ENCODE measurements at regions not wholly inside any gene's neighbourhood (a gene's known extent, or its start where the extent isn't known, plus 50 kb on each side); places are given as distances from the start of the nearest gene placed in this dataset.

DNA sequence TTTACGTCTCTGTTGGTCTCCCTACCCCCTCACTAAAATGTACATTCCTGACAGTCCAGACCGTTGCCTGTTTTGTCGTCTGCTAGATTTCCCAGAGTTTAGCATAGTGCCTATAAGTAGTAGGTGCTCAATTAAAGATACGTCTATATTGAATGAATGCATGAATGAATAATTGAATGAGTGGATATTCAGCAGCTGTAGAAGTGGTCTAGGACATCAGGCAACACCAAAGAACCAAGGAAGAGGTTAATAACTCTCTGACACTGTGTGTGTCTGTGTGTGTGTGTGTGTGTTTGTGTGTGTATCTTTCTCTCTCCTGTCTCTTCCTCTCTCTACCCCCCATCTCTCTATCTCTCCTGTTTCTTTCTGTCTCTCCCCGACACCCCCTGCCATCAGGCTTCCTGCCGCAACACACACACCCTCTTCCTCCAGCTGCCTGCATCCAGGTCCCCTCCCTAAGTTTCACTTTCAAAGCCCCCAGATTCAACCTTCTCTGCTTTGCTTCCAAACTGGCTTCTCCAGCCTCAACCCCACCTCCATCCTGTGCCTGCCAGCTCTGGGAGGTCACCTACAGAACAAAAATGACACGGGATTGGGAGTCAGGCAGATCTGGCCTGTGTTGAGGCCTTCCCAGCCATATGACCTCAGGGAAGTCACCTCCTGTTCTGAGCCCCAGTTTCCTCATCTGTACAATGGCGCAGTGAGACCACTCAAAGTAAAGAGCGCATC lies 119.9 kb upstream of the NCOR2 start:
- no peak for DNase-seq (ENCODE audit: low read depth)

DNA sequence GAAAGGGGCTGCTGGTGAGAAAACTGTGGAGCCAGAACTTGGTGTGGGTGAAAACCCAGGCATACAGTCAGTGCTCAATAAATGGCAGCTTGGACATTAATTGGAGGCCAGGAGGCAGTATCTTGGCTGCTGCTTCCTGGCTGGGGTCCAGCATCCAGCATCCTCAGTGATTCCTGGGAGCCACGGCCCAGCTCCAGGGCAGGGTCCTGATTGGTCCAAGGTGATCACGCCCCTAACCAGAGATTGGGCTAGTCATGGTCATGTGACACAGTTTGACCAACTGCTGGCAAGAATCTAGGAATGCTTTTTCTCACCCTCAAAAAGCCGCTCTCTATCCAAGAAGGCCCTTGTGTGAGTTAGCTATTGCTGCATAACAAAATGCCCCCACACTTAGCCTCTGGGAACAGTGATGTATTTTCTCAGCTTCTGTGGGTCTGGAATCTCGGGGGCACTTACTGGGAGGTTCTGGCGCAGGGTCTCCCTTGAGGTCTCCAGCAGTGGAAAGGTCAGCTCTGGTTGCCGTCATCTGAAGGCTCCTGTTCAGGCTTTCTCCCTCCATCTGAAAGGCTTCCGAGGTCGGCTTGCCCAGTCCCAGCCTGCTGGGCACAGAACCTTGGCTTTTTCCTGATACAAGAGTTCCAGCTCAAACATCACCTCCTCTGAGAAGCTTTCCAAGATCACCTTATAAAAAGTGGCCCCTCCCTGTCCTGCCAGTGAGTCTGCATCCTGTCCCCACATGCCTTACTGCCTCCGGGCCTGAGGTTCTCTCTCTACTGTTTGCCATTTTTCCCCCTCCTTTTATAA lies 119.2 kb upstream of the NCOR2 start:
- no peak for DNase-seq (ENCODE audit: low read depth)

DNA sequence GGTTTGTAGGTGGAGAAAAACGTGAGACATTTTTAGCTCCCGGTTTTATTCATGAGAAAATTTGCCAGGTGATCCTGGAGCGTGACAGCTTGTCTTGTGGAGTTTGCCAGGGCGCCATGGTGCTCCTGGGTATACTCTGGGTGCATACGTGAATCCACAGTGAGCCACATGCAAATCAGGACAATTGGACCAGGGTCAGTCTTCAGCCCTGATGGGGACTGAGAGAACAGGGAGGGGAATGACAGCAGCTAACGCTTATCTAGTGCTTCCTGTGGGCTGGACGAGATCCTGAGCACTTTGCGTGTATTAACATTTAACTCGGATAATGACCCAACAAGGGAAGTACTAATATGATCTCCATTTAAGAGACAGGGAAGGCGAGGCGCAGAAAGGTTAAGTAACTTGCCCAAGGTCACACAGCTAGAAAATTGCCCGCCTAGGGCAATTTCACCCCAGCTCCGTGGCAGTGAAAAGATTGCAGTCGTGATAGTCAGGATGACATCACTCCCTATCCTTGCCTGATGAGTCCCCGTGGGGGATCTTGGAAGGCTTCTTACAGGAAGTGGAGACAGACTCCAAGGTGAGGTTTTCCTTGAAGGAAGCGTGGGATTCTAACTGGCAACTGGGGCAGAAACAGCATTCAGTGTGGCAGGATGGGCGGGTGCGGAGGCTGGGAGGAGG lies 118.4 kb upstream of the NCOR2 start:
- no peak for DNase-seq (ENCODE audit: low read depth)

DNA sequence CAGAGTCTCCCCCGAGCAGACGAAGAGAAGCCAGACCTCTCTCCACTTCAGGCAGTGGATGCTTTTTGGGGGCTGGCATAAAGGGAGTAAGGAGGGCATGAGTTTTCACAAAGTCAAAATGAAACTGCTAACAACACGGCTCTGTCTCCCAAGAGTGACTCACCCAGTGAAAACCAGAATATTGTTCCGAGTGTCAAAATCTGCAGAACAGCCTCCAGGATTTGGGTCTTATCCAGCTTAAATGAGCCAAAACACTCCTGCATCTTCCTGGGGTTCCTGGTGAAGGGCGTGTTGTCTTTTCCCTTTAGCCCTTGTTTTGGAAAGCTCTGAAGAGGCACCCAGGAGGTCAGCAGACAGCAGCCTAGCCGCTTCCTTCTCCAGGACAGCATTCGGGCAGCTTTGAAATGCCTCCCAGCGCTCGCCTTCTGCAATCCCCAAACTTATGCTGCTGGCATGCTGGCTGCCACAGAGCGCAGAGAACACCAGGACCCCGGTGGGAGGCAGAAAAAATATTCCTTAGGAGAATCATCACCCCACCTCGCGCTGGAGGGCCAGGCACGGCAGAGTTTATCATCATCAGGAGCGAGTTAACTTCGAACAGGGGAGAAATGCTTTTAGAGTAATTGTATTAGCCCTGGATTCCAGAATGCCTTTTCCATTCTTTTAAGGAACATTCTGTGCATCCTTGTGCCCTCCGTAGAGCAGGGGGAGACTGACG lies 117.7 kb upstream of the NCOR2 start:
- DNase-seq (ENCODE audit: low read depth) = no peak

DNA sequence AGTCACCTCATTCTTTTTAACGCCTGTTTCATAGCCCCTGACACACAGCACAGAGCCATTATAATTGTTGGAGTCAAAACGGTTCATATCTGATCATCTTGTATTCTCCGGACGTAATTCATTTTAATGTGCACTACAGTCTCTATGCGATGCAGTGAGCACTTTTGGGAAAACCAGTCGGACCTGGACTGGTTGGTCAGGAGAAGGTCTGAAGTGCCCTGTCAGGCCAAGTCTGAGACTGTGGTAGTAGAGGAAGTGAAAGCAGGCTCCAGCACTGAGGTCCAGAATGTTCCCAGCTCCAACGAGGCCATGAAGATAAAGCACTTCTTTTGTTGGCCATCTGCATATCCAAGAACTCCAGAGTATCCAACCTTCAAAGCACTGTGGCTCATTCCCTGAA lies 117.1 kb upstream of the NCOR2 start:
- DNase-seq (ENCODE audit: low read depth) = no peak

DNA sequence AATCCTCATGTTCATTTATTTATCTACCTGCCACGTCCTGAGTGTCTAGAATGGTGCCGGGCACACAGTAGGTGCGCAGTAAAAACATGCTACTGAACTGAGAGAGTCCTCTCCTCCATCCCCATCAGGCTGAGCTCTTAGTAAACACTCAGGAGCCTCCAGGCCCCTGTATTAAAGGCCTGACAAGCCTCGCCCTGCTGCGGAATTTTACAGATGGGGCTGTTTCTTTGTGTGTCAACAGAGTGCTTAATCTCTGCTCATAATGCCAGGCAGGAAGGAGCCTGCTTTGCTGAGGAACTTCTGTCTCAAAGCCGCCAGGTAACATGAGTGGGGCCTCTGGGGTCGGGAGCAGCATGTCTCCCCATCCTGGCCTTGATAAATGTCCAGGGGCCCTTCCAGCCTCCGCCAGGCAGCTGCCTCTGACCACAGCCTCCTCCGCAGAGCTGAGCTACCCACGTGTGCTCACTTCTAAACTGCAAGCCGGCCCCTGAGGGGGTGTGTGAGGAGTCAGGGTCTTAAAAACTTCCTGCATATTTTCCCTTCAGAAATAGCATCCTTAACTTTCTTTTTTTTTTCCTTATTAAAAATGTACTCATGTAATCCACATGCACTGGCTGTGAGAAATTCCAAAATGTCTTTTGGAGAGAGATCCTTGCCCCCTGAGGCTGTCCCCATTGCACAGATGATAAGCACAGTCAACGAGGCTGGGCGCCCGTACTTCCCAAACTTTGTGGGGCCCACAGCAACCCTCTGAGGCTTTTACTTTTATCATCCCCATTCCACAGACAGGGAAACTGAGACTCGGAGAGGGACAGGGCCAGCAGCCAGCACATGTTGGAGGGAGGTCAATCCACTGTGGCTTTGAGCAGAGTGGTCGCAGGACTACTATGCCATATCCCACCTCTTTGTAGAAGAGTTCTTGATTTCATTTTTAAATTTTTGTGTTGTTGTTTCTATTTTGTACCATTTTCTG lies 116.0 kb upstream of the NCOR2 start:
- DNase-seq (ENCODE audit: low read depth) = no peak

DNA sequence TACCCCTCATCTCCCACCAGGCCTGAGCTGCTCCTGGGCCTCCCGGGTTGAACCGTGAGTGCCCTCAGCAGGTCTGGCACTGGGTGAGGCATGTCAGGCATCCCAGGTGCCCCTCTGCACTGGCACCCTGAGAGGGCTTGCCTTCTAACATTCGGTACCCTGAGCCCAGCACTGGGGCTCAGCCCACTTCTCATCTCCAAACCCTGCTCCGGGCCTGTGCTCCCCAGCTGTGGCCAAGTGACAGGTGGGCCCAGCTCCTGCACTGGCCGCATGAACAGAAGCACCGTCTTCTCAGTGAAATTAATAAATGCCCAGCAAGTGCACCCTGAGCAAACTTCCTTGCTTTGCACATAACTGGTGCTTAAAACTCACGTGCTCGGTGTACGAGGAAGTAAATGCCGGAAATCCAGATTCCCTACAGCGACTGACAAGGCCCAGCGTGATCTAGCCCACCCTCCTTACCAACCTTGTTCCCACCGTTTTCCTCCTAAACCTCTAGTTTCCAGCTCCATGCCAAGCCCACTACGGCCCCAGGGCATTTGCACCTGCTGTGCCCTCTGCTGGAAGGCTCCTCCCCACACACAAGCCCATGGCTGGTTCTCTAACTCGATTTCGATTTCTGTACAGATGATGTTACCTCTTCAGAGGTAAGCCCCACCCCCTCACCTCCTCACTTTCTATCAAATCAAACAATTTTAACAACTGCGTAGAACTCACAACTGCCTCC lies 115.2 kb upstream of the NCOR2 start:
- no peak for DNase-seq (ENCODE audit: low read depth)

DNA sequence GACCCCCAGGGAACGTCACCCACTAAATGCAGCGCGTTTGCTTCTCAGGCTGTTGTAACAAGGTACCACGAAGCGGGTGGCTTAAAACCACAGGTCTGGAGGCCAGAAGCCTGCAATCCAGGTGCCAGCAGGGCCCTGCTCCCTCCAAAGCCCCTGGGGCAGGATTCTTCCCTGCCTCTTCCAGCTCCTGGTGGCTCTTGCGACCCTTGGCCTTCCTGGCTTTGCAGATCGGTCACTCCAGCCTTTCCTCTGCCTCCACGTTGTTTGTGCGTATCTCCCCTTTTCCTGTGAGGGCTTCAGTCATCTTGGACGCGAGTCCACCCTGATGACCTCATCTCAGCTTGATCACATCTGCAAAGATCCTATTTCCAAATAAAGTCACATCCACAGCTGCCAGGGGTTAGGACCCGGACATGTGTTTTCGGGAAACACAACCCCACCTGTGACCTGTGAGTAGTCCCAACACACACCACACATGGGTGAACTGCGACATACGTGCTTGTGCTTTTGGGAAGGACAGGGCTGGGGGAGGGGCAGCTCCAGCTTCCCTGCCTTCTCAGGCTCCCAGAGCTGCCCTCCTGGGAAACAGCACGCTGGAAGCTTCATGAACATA lies 114.5 kb upstream of the NCOR2 start:
- no peak for DNase-seq (ENCODE audit: low read depth)

DNA sequence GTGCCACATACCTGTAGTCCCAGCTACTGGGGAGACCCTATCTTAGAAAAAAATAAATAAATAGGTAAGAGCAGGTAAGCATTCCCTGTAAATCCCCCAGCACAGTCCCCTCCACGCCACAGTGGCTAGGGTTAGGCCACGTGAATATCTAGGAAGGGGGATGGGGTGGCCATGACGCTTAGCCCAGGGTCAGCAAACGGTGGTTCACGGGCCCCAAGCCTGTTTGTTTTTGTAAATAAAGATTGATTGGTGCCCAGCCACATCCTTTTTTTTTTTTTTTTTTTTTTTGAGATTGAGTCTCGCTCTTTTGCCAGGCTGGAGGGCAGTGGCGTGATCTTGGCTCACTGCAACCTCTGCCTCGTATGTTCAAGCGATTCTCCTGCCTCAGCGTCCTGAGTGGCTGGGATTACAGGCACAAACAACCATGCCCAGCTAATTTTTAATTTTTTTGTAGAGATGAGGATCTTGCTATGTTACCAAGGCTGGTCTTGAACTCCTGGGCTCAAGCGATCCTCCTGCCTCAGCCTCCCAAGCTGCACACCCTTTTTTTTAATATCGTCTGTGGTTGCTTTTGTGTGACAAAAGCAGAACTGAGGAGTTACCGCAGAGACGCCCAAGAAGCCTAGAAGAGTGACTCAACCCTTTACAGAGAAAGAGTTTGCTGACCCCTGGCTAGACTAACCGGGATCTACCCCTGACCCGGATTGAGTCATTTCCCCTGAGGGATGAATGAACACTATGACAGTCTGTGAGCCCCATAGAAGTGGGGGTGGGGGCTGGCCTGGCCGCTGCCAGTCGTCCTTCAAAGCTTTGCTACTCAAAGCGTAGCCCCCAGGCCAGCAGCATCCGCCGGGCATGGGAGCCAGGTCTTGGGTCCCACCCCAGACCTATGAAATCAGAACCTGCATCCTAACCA lies 113.7 kb upstream of the NCOR2 start:
- DNase-seq (ENCODE audit: low read depth) = no peak

DNA sequence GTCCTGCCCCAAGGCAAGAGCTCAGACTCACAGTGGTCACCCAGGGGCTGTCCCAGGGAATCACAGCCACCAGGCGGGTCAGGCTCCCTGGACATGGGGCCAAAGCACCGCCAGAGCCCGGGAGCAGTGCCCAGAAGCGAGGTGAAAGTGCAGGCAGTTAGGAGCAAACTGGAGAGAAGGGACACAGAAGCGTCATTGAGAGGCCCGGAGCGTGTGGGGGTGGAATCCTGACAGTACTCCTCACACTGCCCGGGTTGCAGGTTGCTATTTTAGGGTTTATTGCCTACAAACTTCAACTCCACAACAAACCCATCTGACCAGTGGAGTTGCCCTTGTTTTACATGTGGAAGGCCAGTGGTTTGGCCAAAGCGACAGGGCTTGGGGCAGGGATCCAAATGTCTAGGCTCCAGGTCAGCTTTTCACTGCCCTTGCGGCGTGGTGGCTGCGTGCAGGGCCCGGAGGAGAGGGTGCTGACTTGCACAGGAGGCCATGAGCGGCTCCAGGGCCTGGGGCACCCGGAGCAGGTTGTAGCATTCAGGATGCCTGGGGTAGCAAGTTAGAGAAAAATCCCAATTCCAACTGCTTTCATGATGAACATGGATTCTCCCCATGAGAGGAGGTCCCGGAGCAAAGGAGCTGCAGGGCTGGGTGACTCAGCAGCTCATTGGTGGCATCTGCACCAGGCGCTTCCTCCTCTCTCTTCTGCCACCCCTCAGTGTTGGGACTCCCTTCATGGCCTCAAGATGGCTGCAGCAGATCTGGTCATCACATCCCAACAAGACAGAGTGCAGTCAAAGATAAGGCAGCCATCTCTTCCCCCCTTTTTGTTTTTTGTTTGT lies 112.3 kb upstream of the NCOR2 start:
- no peak for DNase-seq (ENCODE audit: low read depth)

DNA sequence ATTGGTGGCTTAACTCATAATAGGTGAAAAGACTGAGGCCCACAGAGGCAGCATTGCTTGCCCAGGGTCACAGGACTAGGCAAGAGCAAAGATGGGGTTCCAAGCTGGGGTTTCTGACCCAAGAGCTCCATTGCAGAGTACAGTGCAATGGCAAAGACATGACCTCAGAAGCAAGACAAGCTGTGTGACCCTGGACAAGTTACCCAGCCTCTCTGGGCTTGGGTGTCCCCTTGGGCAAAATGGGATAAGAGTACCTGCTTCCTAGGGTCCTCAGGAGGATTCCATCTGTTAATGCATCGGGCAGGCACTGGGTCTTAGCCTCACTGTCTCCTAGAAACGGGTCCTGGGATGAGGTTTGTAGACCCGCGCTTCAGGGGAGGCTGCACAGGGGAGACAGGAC lies 111.6 kb upstream of the NCOR2 start:
- DNase-seq (ENCODE audit: low read depth) = no peak

DNA sequence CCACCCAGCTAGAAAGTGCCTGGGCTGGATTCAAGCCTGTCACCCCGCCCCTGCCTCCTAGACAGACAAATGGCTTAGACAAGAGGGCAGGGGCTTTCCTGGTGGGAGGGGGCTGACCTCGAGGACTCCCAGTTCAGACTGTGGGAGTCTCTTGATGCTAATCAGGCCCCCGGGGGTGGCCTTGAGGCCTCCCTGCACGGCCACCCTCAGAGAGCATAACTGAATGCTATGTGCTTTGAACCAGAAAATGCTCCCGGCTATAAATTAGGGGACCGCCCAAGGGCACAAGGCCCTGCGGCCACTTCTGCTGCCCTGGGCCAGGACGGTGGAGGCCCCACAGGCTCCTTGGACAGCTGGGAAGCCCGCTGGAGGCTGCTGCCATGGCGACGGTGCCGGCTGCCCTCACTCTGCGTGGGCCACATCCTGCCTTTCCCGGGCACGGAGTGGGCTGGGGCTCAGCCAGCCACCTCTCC lies 111.0 kb upstream of the NCOR2 start:
- DNase-seq (ENCODE audit: low read depth) = no peak

DNA sequence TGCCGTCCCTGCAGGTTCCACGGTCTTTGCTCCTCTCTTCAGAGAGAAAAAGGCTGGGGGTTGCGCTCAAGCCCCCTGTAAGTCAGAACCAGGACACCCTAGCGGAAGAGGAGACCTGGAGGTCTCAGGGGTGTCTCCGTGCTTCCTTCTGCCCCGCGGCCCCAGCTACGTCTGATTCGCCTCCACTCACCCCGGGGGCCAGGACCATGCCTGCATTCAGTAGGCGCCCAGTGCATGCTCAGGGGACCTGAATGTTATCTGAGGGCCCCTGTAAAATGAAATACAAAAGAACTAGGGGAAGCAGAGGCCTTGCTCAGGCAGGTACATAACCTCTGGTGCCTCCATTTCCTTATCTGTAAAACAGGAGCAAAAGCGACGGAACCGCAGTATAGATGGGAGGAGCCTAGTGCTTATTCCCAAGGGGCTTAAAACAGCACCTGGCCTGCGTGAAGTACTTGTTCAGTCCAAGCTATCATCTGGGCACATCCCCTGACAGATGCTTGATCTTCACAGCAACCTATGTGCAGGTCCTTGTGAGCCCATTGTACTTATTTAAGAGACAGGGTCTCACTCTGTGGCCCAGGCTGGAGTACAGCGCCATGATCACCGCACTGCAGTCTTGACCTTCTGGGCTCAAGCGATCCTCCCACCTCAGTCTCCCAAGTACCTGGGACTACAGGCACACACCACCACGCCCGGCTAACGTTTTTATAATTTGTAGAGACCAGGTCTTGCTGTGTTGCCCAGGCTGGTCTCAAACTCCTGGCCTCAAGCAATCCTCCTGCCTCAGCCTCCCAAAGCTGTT lies 110.3 kb upstream of the NCOR2 start:
- no peak for DNase-seq (ENCODE audit: low read depth)

DNA sequence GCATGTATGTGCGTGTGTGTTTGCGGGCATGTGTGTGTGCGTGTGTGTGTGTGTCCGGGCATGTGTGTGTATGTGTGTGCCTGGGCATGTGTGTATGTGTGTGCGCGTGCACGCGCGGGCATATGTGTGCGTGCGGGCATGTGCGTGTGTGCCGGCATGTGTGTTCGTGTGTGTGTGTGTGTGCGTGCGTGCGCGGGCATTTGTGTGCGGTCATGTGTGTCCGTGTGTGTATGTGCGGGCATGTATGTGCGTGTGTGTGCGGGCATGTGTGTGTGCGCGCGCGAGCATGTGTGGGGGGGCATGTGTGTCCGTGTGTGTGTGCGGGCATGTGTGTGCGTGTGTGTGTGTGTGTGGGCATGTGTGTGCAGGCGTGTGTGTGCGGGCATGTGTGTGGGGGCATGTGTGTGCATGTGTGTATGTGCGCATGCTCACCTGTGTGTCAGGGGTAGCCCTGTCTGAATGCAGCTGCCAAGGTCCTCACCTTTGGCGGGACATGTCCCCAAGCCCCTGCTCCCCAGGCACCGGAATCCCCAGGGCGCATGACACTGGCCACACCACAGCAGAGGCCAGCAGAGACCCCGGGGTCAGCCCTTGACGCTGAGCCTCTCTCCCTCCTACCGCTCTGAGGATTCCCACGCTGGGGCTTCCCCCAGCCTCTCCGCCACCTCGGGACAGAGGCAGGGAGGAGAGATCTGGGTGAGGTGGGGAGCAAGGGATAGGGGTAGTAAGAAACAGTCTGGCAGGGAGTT lies 109.5 kb upstream of the NCOR2 start:
- DNase-seq (ENCODE audit: low read depth) = no peak

DNA sequence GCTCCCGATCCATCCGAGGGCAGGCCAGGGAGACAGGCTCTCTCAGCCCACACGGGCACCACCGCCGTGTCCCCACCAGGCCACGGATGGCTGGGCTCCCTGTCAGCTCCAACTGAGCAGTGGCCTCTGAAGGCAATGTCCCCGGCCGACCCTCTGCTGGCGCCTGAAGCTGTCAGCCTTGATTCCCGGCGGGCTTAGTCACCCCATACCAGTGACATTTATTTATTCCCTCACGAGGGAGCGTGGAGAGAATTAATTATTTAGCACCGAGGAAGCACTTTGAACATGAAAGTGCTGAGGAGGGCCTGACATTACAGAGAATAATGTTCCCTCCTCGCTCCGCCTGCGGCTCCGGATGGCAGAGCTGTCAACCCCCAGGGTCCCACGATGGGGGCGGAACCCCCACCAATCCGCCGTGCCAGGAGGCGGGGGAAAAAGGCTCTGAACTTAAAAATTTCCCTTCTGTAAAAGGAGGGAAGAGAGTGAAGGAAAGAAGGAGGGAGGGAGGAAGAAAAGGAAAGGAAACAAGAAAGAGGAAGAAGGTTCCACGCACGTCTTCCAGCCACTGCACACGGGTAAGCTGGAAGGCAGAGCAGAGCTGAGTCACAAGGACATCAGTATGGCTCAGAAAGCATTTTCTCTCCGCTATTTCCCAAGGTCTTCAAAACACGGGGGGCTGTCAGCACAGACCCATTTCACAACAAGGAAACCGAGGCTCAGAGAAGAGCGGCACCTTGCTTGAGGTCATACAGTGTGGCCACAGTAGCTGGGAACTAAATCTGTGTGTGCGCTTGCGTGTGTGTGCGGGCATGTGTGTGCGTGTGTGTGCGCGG lies 108.7 kb upstream of the NCOR2 start:
- DNase-seq (ENCODE audit: low read depth) = no peak
